H9 (cell line): ENCODE measurements at regions not wholly inside any gene's neighbourhood (a gene's known extent, or its start where the extent isn't known, plus 50 kb on each side); places are given as distances from the start of the nearest gene placed in this dataset.

ENCODE experiments used
- DNase-seq: peaks from one replicate; pipeline ENCODE4 v3.0.0-alpha.2; 2017
- H2AFZ ChIP-seq: one replicate; pipeline ENCODE4 v1.6.1; 2013; ENCODE audit warnings: mild to moderate bottlenecking, low read length, control low read depth, moderate library complexity
- H2AK5ac ChIP-seq: 2 replicates; pipeline ENCODE4 v1.6.1; 2013; ENCODE audit warnings: low read length, control low read depth, mixed read lengths; ENCODE audit not compliant: insufficient read length
- H2BK120ac ChIP-seq: one replicate; pipeline ENCODE4 v1.6.1; 2013; ENCODE audit warnings: low read depth, mild to moderate bottlenecking, low read length, control low read depth, inconsistent platforms; ENCODE audit not compliant: poor library complexity, severe bottlenecking
- H2BK12ac ChIP-seq: 2 replicates; pipeline ENCODE4 v1.6.1; 2013; ENCODE audit warnings: low read length, control low read depth, mixed read lengths, low read depth; ENCODE audit not compliant: insufficient read length
- H2BK15ac ChIP-seq: 2 replicates; pipeline ENCODE4 v1.6.1; 2013; ENCODE audit warnings: low read depth, low read length, control low read depth
- H2BK20ac ChIP-seq: one replicate; pipeline ENCODE4 v1.6.1; 2013; ENCODE audit warnings: low read depth, mild to moderate bottlenecking, low read length, control low read depth, inconsistent platforms; ENCODE audit not compliant: poor library complexity, severe bottlenecking
- H2BK5ac ChIP-seq: 2 replicates; pipeline ENCODE4 v1.6.1; 2013; ENCODE audit warnings: low read length, control low read depth, mixed read lengths; ENCODE audit not compliant: insufficient read length
- H3K14ac ChIP-seq: 2 replicates; pipeline ENCODE4 v1.6.1; 2013; ENCODE audit warnings: low read length, control low read depth; ENCODE audit not compliant: insufficient read depth
- H3K18ac ChIP-seq: 2 replicates; pipeline ENCODE4 v1.6.1; 2013; ENCODE audit warnings: low read depth, mild to moderate bottlenecking, mixed read lengths, low read length, control low read depth; ENCODE audit not compliant: insufficient read length
- H3K23ac ChIP-seq: 2 replicates; pipeline ENCODE4 v1.6.1; 2013; ENCODE audit warnings: low read length, control low read depth, mixed read lengths, low read depth; ENCODE audit not compliant: insufficient read length
- H3K23me2 ChIP-seq: 2 replicates; pipeline ENCODE4 v1.6.1; 2013; ENCODE audit warnings: low read depth, mild to moderate bottlenecking, mixed read lengths, low read length, control low read depth; ENCODE audit not compliant: insufficient read length, poor library complexity, severe bottlenecking
- H3K27ac ChIP-seq: 2 replicates; pipeline ENCODE4 v1.5.1; 2013; ENCODE audit warnings: low read length, control low read depth, mixed read lengths, low read depth; ENCODE audit not compliant: insufficient read length
- H3K27me3 ChIP-seq: 2 replicates; pipeline ENCODE4 v1.6.1; 2013; ENCODE audit warnings: low read length, control low read depth, inconsistent platforms; ENCODE audit not compliant: insufficient read depth
- H3K4ac ChIP-seq: 2 replicates; pipeline ENCODE4 v1.6.1; 2013; ENCODE audit warnings: low read depth, mild to moderate bottlenecking, control low read depth, inconsistent platforms, low read length, moderate library complexity
- H3K4me1 ChIP-seq: 2 replicates; pipeline ENCODE4 v1.6.1; 2013; ENCODE audit warnings: low read length, control low read depth, inconsistent platforms; ENCODE audit not compliant: insufficient read depth
- H3K4me2 ChIP-seq: 2 replicates; pipeline ENCODE4 v1.6.1; 2013; ENCODE audit warnings: low read length, control low read depth, mixed read lengths; ENCODE audit not compliant: insufficient read length, insufficient read depth
- H3K56ac ChIP-seq: 2 replicates; pipeline ENCODE4 v1.6.1; 2013; ENCODE audit warnings: low read depth, mild to moderate bottlenecking, mixed read lengths, low read length, control low read depth; ENCODE audit not compliant: insufficient read length
- H3K79me1 ChIP-seq: 2 replicates; pipeline ENCODE4 v1.6.1; 2013; ENCODE audit warnings: low read depth, mild to moderate bottlenecking, moderate library complexity, low read length, control low read depth, inconsistent platforms; ENCODE audit not compliant: insufficient read depth, poor library complexity, severe bottlenecking
- H3K79me2 ChIP-seq: 2 replicates; pipeline ENCODE4 v1.6.1; 2013; ENCODE audit warnings: low read length, control low read depth, inconsistent platforms; ENCODE audit not compliant: insufficient read depth
- H3K9ac ChIP-seq: 2 replicates; pipeline ENCODE4 v1.6.1; 2013; ENCODE audit warnings: low read length, control low read depth, mixed read lengths; ENCODE audit not compliant: insufficient read length; ENCODE audit errors: extremely low read depth
- H3K9me3 ChIP-seq: one replicate; pipeline ENCODE4 v1.6.1; 2013; ENCODE audit warnings: low read depth, low read length, inconsistent platforms; ENCODE audit not compliant: control insufficient read depth
- H3T11ph ChIP-seq: one replicate; pipeline ENCODE4 v1.6.1; 2013; ENCODE audit warnings: mild to moderate bottlenecking, low read length, control low read depth, inconsistent platforms
- H4K20me1 ChIP-seq: one replicate; pipeline ENCODE4 v1.6.1; 2013; ENCODE audit not compliant: control insufficient read depth, insufficient read length, insufficient read depth
- H4K5ac ChIP-seq: 2 replicates; pipeline ENCODE4 v1.6.1; 2013; ENCODE audit warnings: low read depth, mild to moderate bottlenecking, mixed read lengths, low read length, control low read depth; ENCODE audit not compliant: insufficient read length
- H4K8ac ChIP-seq: replicated peaks from 2 replicates; pipeline ENCODE4 v1.6.1; 2013; ENCODE audit warnings: low read length, control low read depth, mixed read lengths, low read depth; ENCODE audit not compliant: insufficient read length
- H4K91ac ChIP-seq: 2 replicates; pipeline ENCODE4 v1.6.1; 2013; ENCODE audit warnings: low read depth, mild to moderate bottlenecking, moderate library complexity, mixed read lengths, low read length, control low read depth; ENCODE audit not compliant: insufficient read length
- H3K27ac Mint-ChIP-seq, 3 experiments: 2 replicates in 2 of 3; 3 replicates in 1 of 3; pipeline ENCODE4 v1.8.0; 2020 to 2021; ENCODE audit warnings: mixed read lengths in 3 of 3, mild to moderate bottlenecking in 1 of 3, moderate library complexity in 1 of 3
- H3K27me3 Mint-ChIP-seq: 2 replicates; pipeline ENCODE4 v1.8.0; 2021; ENCODE audit warnings: low read depth, mild to moderate bottlenecking, moderate library complexity, mixed read lengths
- H3K36me3 Mint-ChIP-seq, 3 experiments: 2 replicates in 2 of 3; 3 replicates in 1 of 3; pipeline ENCODE4 v1.8.0; 2020 to 2021; ENCODE audit warnings: low read depth in 3 of 3, mixed read lengths in 3 of 3; ENCODE audit not compliant: insufficient read depth in 1 of 3
- H3K4me1 Mint-ChIP-seq, 2 experiments: 2 replicates each; pipeline ENCODE4 v1.8.0; 2020; ENCODE audit warnings: mixed read lengths in 2 of 2
- H3K4me3 Mint-ChIP-seq, 2 experiments: 2 replicates in 1 of 2; 3 replicates in 1 of 2; pipeline ENCODE4 v1.8.0; 2020 to 2021; ENCODE audit warnings: mild to moderate bottlenecking in 2 of 2, mixed read lengths in 2 of 2, moderate library complexity in 1 of 2
- H3K9me3 Mint-ChIP-seq, 2 experiments: 2 replicates in 1 of 2; 3 replicates in 1 of 2; pipeline ENCODE4 v1.8.0; 2020; ENCODE audit warnings: mild to moderate bottlenecking in 2 of 2, mixed read lengths in 2 of 2, moderate library complexity in 1 of 2
- WGBS: extraction: QIAGEN DNeasy Blood & Tissue Kit; methylation state at CpG from one replicate; pipeline ENCODE4 v1.1.7; 2013; ENCODE audit warnings: missing lambda C conversion rate, low lambda C conversion rate, mixed read lengths; ENCODE audit not compliant: insufficient read length; ENCODE audit errors: extremely low coverage; 5-methylcytosine and 5-hydroxymethylcytosine counted together
- TF ChIP-seq, protein P1 (sequence below): fragments of 200-600 bp; sonication (generic); conservative IDR thresholded peaks from 3 replicates; pipeline ENCODE4 v1.8.0; 2021; ENCODE audit warnings: antibody characterized with exemption, mild to moderate bottlenecking

DNA sequence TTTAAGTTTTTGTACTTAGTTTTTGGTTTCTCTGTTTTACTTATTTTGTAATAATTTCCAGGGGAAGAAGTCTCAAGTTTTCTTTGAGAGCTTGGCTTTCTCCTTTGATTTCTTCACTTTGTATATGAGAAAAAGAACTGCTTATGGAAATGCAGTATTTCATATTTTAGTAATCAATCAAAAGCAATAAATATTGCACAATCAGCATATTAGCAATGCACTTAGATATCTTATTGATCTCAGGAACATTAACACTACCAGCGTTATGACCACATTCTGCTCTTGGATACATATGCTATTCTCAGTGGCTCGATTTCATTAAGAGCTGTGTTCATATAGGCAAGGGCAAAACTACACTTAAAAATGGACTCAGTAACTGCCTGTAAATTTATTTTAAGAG is 381.0 kb upstream of the DMD start:
- H3K4me2 ChIP-seq, result no peak overlapping the region
- no peak overlapping the region for H3K14ac ChIP-seq
- no peak for DNase-seq
- no peak overlapping the region for H2BK120ac ChIP-seq
- H4K20me1 ChIP-seq, result no peaks in the 10 kb centered on the region
- no peak overlapping the region for H3K56ac ChIP-seq
- no peak overlapping the region for H2BK5ac ChIP-seq
- no peak overlapping the region for H3K27ac Mint-ChIP-seq
- H3K27me3 Mint-ChIP-seq, result no peaks in the 10 kb centered on the region
- WGBS, result no CpG with 5 or more reads among the region's 2 CpGs
- H3K9me3 ChIP-seq, result no peaks in the 10 kb centered on the region
- no peak overlapping the region for H3K18ac ChIP-seq
- H4K5ac ChIP-seq, result no peak overlapping the region
- H3K4me1 Mint-ChIP-seq, result no peaks in the 10 kb centered on the region
- no peak overlapping the region for H3K23ac ChIP-seq
- no peaks in the 10 kb centered on the region for H3K27me3 ChIP-seq
- H3K23me2 ChIP-seq, result no peaks in the 10 kb centered on the region
- no peaks in the 10 kb centered on the region for H3K79me1 ChIP-seq
- TF ChIP-seq, protein P1, sequence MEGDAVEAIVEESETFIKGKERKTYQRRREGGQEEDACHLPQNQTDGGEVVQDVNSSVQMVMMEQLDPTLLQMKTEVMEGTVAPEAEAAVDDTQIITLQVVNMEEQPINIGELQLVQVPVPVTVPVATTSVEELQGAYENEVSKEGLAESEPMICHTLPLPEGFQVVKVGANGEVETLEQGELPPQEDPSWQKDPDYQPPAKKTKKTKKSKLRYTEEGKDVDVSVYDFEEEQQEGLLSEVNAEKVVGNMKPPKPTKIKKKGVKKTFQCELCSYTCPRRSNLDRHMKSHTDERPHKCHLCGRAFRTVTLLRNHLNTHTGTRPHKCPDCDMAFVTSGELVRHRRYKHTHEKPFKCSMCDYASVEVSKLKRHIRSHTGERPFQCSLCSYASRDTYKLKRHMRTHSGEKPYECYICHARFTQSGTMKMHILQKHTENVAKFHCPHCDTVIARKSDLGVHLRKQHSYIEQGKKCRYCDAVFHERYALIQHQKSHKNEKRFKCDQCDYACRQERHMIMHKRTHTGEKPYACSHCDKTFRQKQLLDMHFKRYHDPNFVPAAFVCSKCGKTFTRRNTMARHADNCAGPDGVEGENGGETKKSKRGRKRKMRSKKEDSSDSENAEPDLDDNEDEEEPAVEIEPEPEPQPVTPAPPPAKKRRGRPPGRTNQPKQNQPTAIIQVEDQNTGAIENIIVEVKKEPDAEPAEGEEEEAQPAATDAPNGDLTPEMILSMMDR, result no peak
- H2BK20ac ChIP-seq, result no peak overlapping the region
- no peaks in the 10 kb centered on the region for H3K4me1 ChIP-seq
- peaks cover 0 to 30% of the 10 kb centered on the region in 2 experiments; a peak in 4 of 5 replicates for H3K9me3 Mint-ChIP-seq
- no peak overlapping the region for H2BK15ac ChIP-seq
- H2BK12ac ChIP-seq, result no peak overlapping the region
- no peak overlapping the region for H2AK5ac ChIP-seq
- H2AFZ ChIP-seq, result no peak overlapping the region
- H3K27ac ChIP-seq, result no peak overlapping the region
- no peak overlapping the region for H3T11ph ChIP-seq
- no peaks in the 10 kb centered on the region for H3K79me2 ChIP-seq
- no peak overlapping the region for H3K9ac ChIP-seq
- H4K91ac ChIP-seq, result no peak overlapping the region
- no peak overlapping the region for H3K4ac ChIP-seq
- H4K8ac ChIP-seq, result no peak overlapping the region
- no peaks in the 10 kb centered on the region for H3K36me3 Mint-ChIP-seq
- no peak overlapping the region for H3K4me3 Mint-ChIP-seq
